ENCODE measurements at regions not wholly inside any gene's neighbourhood (a gene's known extent, or its start where the extent isn't known, plus 50 kb on each side); places are given as distances from the start of the nearest gene placed in this dataset.

DNA sequence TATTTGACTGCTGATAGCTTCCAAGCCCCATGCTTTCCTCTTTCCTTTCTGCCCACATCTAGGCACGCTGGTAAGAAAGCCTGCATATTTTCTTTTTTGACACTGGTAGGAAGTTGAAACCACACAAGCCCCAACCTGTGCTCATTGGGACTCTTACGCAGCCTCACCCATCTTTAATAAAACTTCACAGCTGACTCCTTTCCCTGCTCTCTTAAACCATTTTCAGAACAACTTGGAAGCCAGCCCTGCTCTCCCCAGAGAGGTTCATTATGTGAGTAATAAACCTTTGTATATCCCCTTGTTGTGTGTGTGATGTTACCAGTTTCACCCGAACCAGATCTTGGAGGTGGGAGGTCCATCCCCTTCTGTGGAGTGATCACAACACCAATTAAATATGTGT lies 268.4 kb downstream of the GPD2 start:
- H2BK5ac ChIP-seq (ENCODE audit: low read depth, low read length, poor library complexity, severe bottlenecking) = no peak overlapping the region
- H3K9me3 ChIP-seq (ENCODE audit: control insufficient read depth, insufficient read depth, low read length) = no peaks in the 10 kb centered on the region
- H2BK20ac ChIP-seq (ENCODE audit: low read depth, low read length) = no peak overlapping the region
- BruUV-seq (replicated peaks) = no TSS peak
- no peaks in the 10 kb centered on the region for H3K36me3 ChIP-seq (ENCODE audit: control insufficient read depth, insufficient read depth, low read length)
- no peaks in the 10 kb centered on the region for H3K9me1 ChIP-seq (ENCODE audit: insufficient read depth, low read length)
- no peak for DNase-seq
- dilution Hi-C loops (cut with HindIII; ENCODE audit: low sequenced_read_pairs, unreplicated experiment) = no loop called here
- H4K5ac ChIP-seq (ENCODE audit: low read depth, low read length) = no peak overlapping the region
- CTCF ChIA-PET = no interaction called here
- H3K23ac ChIP-seq (ENCODE audit: low read depth, low read length) = no peak overlapping the region
- no peak overlapping the region for H2AK9ac ChIP-seq (replicated peaks; ENCODE audit: low read depth, low read length, poor library complexity)
- no peak overlapping the region for H3K9ac ChIP-seq (ENCODE audit: low read depth, low read length)
- no peak overlapping the region for H2BK120ac ChIP-seq (ENCODE audit: low read depth, low read length)
- no peak overlapping the region for H3K56ac ChIP-seq (ENCODE audit: extremely low read depth, insufficient read depth, low read length)
- H2AK5ac ChIP-seq (ENCODE audit: low read depth, low read length) = no peak overlapping the region
- no peaks in the 10 kb centered on the region for H3K4me1 ChIP-seq (ENCODE audit: control insufficient read depth, insufficient read depth, low read length)
- H3K4ac ChIP-seq (ENCODE audit: low read depth, low read length) = no peak overlapping the region
- H3K27me3 ChIP-seq (ENCODE audit: control insufficient read depth, insufficient read depth, low read length) = no peaks in the 10 kb centered on the region; the same call in 1 of the 2 replicates
- in situ Hi-C loops (cut with MboI; ENCODE audit: low sequenced_read_pairs) = no loop called here
- ATAC-seq (ENCODE audit: low read depth) = no peak
- intact Hi-C loops (cut with micrococcal nuclease) = no loop called here
- no peak overlapping the region for H2AFZ ChIP-seq (replicated peaks; ENCODE audit: low read length, poor library complexity)
- no peaks in the 10 kb centered on the region for H4K20me1 ChIP-seq (ENCODE audit: insufficient read depth, low read length)
- WGBS, 2 experiments (ENCODE audit: extremely low coverage in 2 of 2, insufficient read length in 1 of 2) = no CpG with 5 or more reads among the region's 3 CpGs
- no peak overlapping the region for H3K4me2 ChIP-seq (ENCODE audit: low read depth, low read length)
- no peak overlapping the region for H4K8ac ChIP-seq (ENCODE audit: low read depth in 2 of 2, low read length in 2 of 2)
- H4K91ac ChIP-seq (ENCODE audit: insufficient read depth, low read depth, low read length) = no peak overlapping the region
- no peak overlapping the region for H3K18ac ChIP-seq (ENCODE audit: low read depth, low read length)
- POLR2A ChIA-PET (ENCODE audit: unreplicated experiment) = no interaction called here
- no peak overlapping the region for H3K14ac ChIP-seq (replicated peaks; ENCODE audit: low read depth, low read length)
- no peak for TF ChIP-seq POLR2A (IDR thresholded peaks at IDR 0.05; ENCODE audit: low read depth, low read length)
- no peak for TF ChIP-seq CEBPB (IDR thresholded peaks at IDR 0.05; ENCODE audit: low read depth, low read length)
- TF ChIP-seq MAFK (IDR thresholded peaks at IDR 0.05; ENCODE audit: low read depth, low read length) = no peak
- TF ChIP-seq RFX5 (IDR thresholded peaks at IDR 0.05; ENCODE audit: low read depth, low read length) = no peak
- TF ChIP-seq, protein P1, sequence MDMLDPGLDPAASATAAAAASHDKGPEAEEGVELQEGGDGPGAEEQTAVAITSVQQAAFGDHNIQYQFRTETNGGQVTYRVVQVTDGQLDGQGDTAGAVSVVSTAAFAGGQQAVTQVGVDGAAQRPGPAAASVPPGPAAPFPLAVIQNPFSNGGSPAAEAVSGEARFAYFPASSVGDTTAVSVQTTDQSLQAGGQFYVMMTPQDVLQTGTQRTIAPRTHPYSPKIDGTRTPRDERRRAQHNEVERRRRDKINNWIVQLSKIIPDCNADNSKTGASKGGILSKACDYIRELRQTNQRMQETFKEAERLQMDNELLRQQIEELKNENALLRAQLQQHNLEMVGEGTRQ (IDR thresholded peaks at IDR 0.05; ENCODE audit: low read depth, low read length) = no peak
- no peak for TF ChIP-seq NFE2L2 (IDR thresholded peaks at IDR 0.05; ENCODE audit: low read depth, low read length)
- no peak for TF ChIP-seq RAD21 (IDR thresholded peaks at IDR 0.05; ENCODE audit: low read length)
- TF ChIP-seq, protein P2, sequence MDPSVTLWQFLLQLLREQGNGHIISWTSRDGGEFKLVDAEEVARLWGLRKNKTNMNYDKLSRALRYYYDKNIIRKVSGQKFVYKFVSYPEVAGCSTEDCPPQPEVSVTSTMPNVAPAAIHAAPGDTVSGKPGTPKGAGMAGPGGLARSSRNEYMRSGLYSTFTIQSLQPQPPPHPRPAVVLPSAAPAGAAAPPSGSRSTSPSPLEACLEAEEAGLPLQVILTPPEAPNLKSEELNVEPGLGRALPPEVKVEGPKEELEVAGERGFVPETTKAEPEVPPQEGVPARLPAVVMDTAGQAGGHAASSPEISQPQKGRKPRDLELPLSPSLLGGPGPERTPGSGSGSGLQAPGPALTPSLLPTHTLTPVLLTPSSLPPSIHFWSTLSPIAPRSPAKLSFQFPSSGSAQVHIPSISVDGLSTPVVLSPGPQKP (IDR thresholded peaks at IDR 0.05; ENCODE audit: borderline replicate concordance, low read depth, low read length) = no peak
- no peak for TF ChIP-seq MAZ (IDR thresholded peaks at IDR 0.05; ENCODE audit: borderline replicate concordance, low read depth, low read length)
- TF ChIP-seq MXI1 (IDR thresholded peaks at IDR 0.05; ENCODE audit: borderline replicate concordance, low read depth, low read length) = no peak
- TF ChIP-seq, protein P3, sequence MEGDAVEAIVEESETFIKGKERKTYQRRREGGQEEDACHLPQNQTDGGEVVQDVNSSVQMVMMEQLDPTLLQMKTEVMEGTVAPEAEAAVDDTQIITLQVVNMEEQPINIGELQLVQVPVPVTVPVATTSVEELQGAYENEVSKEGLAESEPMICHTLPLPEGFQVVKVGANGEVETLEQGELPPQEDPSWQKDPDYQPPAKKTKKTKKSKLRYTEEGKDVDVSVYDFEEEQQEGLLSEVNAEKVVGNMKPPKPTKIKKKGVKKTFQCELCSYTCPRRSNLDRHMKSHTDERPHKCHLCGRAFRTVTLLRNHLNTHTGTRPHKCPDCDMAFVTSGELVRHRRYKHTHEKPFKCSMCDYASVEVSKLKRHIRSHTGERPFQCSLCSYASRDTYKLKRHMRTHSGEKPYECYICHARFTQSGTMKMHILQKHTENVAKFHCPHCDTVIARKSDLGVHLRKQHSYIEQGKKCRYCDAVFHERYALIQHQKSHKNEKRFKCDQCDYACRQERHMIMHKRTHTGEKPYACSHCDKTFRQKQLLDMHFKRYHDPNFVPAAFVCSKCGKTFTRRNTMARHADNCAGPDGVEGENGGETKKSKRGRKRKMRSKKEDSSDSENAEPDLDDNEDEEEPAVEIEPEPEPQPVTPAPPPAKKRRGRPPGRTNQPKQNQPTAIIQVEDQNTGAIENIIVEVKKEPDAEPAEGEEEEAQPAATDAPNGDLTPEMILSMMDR (conservative IDR thresholded peaks at IDR 0.05; ENCODE audit: low read depth, low read length) = no peak
- no peak for TF ChIP-seq BHLHE40 (IDR thresholded peaks at IDR 0.05; ENCODE audit: low read depth, low read length)
- TF ChIP-seq FOS (IDR thresholded peaks at IDR 0.05; ENCODE audit: low read depth, low read length) = no peak
- no peak for TF ChIP-seq SMC3 (IDR thresholded peaks at IDR 0.05; ENCODE audit: low read depth, low read length)
- TF ChIP-seq CHD1 (IDR thresholded peaks at IDR 0.05; ENCODE audit: low read depth, low read length) = no peak
- TF ChIP-seq RCOR1 (IDR thresholded peaks at IDR 0.05; ENCODE audit: insufficient replicate concordance, low read length) = no peak
- no peak overlapping the region for H3K27ac ChIP-seq (ENCODE audit: insufficient read depth, low read length)
- H3K4me3 ChIP-seq (ENCODE audit: insufficient read depth, low read depth, low read length) = no peak overlapping the region
- no peak overlapping the region for H2BK15ac ChIP-seq (ENCODE audit: low read depth, low read length)
- H3K79me1 ChIP-seq (ENCODE audit: low read depth in 1 of 2, low read length in 2 of 2) = no peaks in the 10 kb centered on the region

Measured in IMR-90 (cell line).